Upper lobe of right lung (tissue), 1 donor: ENCODE measurements at regions not wholly inside any gene's neighbourhood (a gene's known extent, or its start where the extent isn't known, plus 50 kb on each side); places are given as distances from the start of the nearest gene placed in this dataset.
"Not testable (repeated sequence)": the region's sequence is repeated elsewhere in the genome, so short reads cannot be mapped to it uniquely, and the experiment has no call there.

ENCODE experiments used
- ATAC-seq: fragments of 200-7000 bp; cut with Tn5 transposase; one replicate; pipeline ENCODE4 v1.9.1; 2020; ENCODE audit warnings: mild to moderate bottlenecking, moderate library complexity
- DNase-seq: peaks from one replicate; pipeline ENCODE4 v3.0.0-alpha.2; 2020
- H3K27ac ChIP-seq: fragments of 200-600 bp; one replicate; pipeline ENCODE4 v1.8.0; 2022
- H3K27me3 ChIP-seq: fragments of 200-600 bp; one replicate; pipeline ENCODE4 v1.8.0; 2022; ENCODE audit warnings: mild to moderate bottlenecking
- H3K36me3 ChIP-seq: fragments of 200-600 bp; one replicate; pipeline ENCODE4 v1.8.0; 2022
- H3K4me1 ChIP-seq: fragments of 200-600 bp; one replicate; pipeline ENCODE4 v1.8.0; 2022
- H3K4me3 ChIP-seq: fragments of 200-600 bp; one replicate; pipeline ENCODE4 v1.8.0; 2022; ENCODE audit warnings: mild to moderate bottlenecking
- H3K9me3 ChIP-seq: fragments of 200-600 bp; one replicate; pipeline ENCODE4 v1.8.0; 2022
- CTCF ChIP-seq: fragments of 200-600 bp; IDR thresholded peaks from one replicate; pipeline ENCODE4 v1.8.0; 2022; ENCODE audit warnings: antibody characterized with exemption
- intact Hi-C: fragments of 100-400 bp; cut with DNase I; formaldehyde crosslinking; loops from one replicate; pipeline ENCODE4 v1.11.0; 2022
- donor health status: DM: no; HTN: yes; CAD: no; lungs with severe emphysema.

GRCh38 chr13:90329641-90330040, 1017.8 kb upstream of the MIR17HG start:
- H3K27me3 ChIP-seq: no peaks in the 10 kb centered on the region
- DNase-seq: no peak
- H3K36me3 ChIP-seq: no peaks in the 10 kb centered on the region
- no peaks in the 10 kb centered on the region for H3K4me1 ChIP-seq
- intact Hi-C loops: no loop called here
- no peaks in the 10 kb centered on the region for H3K9me3 ChIP-seq
- no peak for TF ChIP-seq CTCF
- H3K27ac ChIP-seq: no peak overlapping the region
- H3K4me3 ChIP-seq: no peak overlapping the region
- no peak for ATAC-seq

GRCh38 chr13:90331974-90332373, 1015.5 kb upstream of the MIR17HG start:
- no peaks in the 10 kb centered on the region for H3K4me1 ChIP-seq
- ATAC-seq: no peak
- DNase-seq: no peak
- no peak overlapping the region for H3K27ac ChIP-seq
- H3K36me3 ChIP-seq: no peaks in the 10 kb centered on the region
- no peaks in the 10 kb centered on the region for H3K9me3 ChIP-seq
- intact Hi-C loops: no loop called here
- H3K27me3 ChIP-seq: no peaks in the 10 kb centered on the region
- H3K4me3 ChIP-seq: no peak overlapping the region
- no peak for TF ChIP-seq CTCF

GRCh38 chr13:90336507-90336906, 1011.0 kb upstream of the MIR17HG start:
- Histone ChIP-seq H3K4me1 (no peaks in the 10 kb centered on the region), H3K9me3 (no peaks in the 10 kb centered on the region), H3K36me3 (no peaks in the 10 kb centered on the region), H3K27me3 (no peaks in the 10 kb centered on the region), H3K27ac (no peak overlapping the region), H3K4me3 (no peak overlapping the region)
- DNase-seq: no peak
- no peak for ATAC-seq
- no peak for TF ChIP-seq CTCF
- intact Hi-C loops: no loop called here

- H3K4me3 ChIP-seq, H3K9me3 ChIP-seq, H3K4me1 ChIP-seq, H3K27me3 ChIP-seq, H3K27ac ChIP-seq, DNase-seq, ATAC-seq, intact Hi-C loops, H3K36me3 ChIP-seq: not testable (repeated sequence)
Observed at GRCh38 chr13:90341348-90341747, 1006.1 kb upstream of the MIR17HG start.

- intact Hi-C loops, H3K27me3 ChIP-seq, H3K27ac ChIP-seq, H3K36me3 ChIP-seq, DNase-seq, H3K4me3 ChIP-seq, H3K9me3 ChIP-seq, H3K4me1 ChIP-seq, ATAC-seq: not testable (repeated sequence)
Observed at GRCh38 chr13:90348477-90349136, 998.9 kb upstream of the MIR17HG start.

- no peaks in the 10 kb centered on the region for H3K36me3 ChIP-seq
- TF ChIP-seq CTCF: no peak
- H3K27ac ChIP-seq: no peak overlapping the region
- intact Hi-C loops: no loop called here
- ATAC-seq: no peak
- H3K9me3 ChIP-seq: peaks cover 3% of the 10 kb centered on the region
- H3K4me1 ChIP-seq: no peaks in the 10 kb centered on the region
- no peaks in the 10 kb centered on the region for H3K27me3 ChIP-seq
- no peak for DNase-seq
- no peak overlapping the region for H3K4me3 ChIP-seq
Observed at GRCh38 chr13:90352763-90353162, 994.7 kb upstream of the MIR17HG start.
